Mucosa of descending colon (tissue), 3 donors: ENCODE measurements at regions not wholly inside any gene's neighbourhood (a gene's known extent, or its start where the extent isn't known, plus 50 kb on each side); places are given as distances from the start of the nearest gene placed in this dataset.

ENCODE experiments used
- ATAC-seq: fragments of 200-7000 bp; cut with Tn5 transposase; one replicate; pipeline ENCODE4 v1.9.1; 2020; ENCODE audit warnings: mild to moderate bottlenecking, moderate library complexity
- DNase-seq, 3 donors: peaks; one replicate each; pipeline ENCODE4 v3.0.0-alpha.2; 2020
- H3K36me3 ChIP-seq: fragments of 200-600 bp; one replicate; pipeline ENCODE4 v1.8.0; 2021; ENCODE audit warnings: low read depth, mild to moderate bottlenecking
- H3K4me1 ChIP-seq: fragments of 200-600 bp; one replicate; pipeline ENCODE4 v1.8.0; 2021; ENCODE audit warnings: low read depth, mild to moderate bottlenecking
- H3K4me3 ChIP-seq: fragments of 200-600 bp; one replicate; pipeline ENCODE4 v1.8.0; 2021; ENCODE audit warnings: mild to moderate bottlenecking
- H3K9me3 ChIP-seq: fragments of 200-600 bp; one replicate; pipeline ENCODE4 v1.8.0; 2021; ENCODE audit warnings: mild to moderate bottlenecking
- CTCF ChIP-seq: fragments of 200-600 bp; IDR thresholded peaks from one replicate; pipeline ENCODE4 v1.8.0; 2022; ENCODE audit warnings: antibody characterized with exemption, mild to moderate bottlenecking
- intact Hi-C, 2 donors: fragments of 100-400 bp; cut with DNase I in 1 of 2; cut with micrococcal nuclease in 1 of 2; formaldehyde crosslinking; loops; one replicate each; pipeline versions ENCODE4 v1.11.0 to v1.11.1; 2022; cut with DNase I, micrococcal nuclease
- donor health status: DM: no; HTN: no; CAD: no; lungs with moderate emphysema.
- donor health status: DM: no; HTN: no; CAD: no.
- donor health status: DM: no; HTN: yes; CAD: no.

GRCh38 chr4:89528526-89529133, 221.0 kb upstream of the GPRIN3 start:
- Histone ChIP-seq H3K36me3 (no peaks in the 10 kb centered on the region), H3K4me1 (no peaks in the 10 kb centered on the region), H3K4me3 (no peak overlapping the region), H3K9me3 (no peaks in the 10 kb centered on the region)
- ATAC-seq (no peak), DNase-seq (no peak)
- intact Hi-C loops = no loop called here
- no peak for TF ChIP-seq CTCF

- no peak for TF ChIP-seq CTCF
- no peak overlapping the region for H3K4me3 ChIP-seq
- H3K9me3 ChIP-seq = no peaks in the 10 kb centered on the region
- DNase-seq (no peak), ATAC-seq (no peak)
- no peaks in the 10 kb centered on the region for H3K4me1 ChIP-seq
- intact Hi-C loops = no loop called here
- H3K36me3 ChIP-seq = no peaks in the 10 kb centered on the region
Measured at GRCh38 chr4:89521826-89522225, 214.2 kb upstream of the GPRIN3 start.

- H3K36me3 ChIP-seq = no peaks in the 10 kb centered on the region
- DNase-seq (no peak), ATAC-seq (no peak)
- no peak for TF ChIP-seq CTCF
- H3K9me3 ChIP-seq = no peaks in the 10 kb centered on the region
- H3K4me1 ChIP-seq = no peaks in the 10 kb centered on the region
- no peak overlapping the region for H3K4me3 ChIP-seq
- intact Hi-C loops = no loop called here
Measured at GRCh38 chr4:89519771-89520320, 212.2 kb upstream of the GPRIN3 start.

GRCh38 chr4:89518259-89518658, 210.7 kb upstream of the GPRIN3 start:
- ATAC-seq (no peak), DNase-seq (no peak)
- Histone ChIP-seq H3K9me3 (no peaks in the 10 kb centered on the region), H3K4me1 (no peaks in the 10 kb centered on the region), H3K36me3 (no peaks in the 10 kb centered on the region), H3K4me3 (no peak overlapping the region)
- no peak for TF ChIP-seq CTCF
- intact Hi-C loops = no loop called here

GRCh38 chr4:89514811-89515210, 207.2 kb upstream of the GPRIN3 start:
- intact Hi-C loops = no loop called here
- Histone ChIP-seq H3K9me3 (no peaks in the 10 kb centered on the region), H3K36me3 (no peaks in the 10 kb centered on the region), H3K4me3 (no peak overlapping the region), H3K4me1 (no peaks in the 10 kb centered on the region)
- DNase-seq (no peak), ATAC-seq (no peak)
- TF ChIP-seq CTCF = no peak

GRCh38 chr4:89511776-89512175, 204.2 kb upstream of the GPRIN3 start:
- ATAC-seq = no peak
- intact Hi-C loops = no loop called here
- no peak overlapping the region for H3K4me3 ChIP-seq
- H3K36me3 ChIP-seq = no peaks in the 10 kb centered on the region
- no peak for TF ChIP-seq CTCF
- no peaks in the 10 kb centered on the region for H3K4me1 ChIP-seq
- DNase-seq = no peak
- H3K9me3 ChIP-seq = no peaks in the 10 kb centered on the region
